ENCODE measurements at regions not wholly inside any gene's neighbourhood (a gene's known extent, or its start where the extent isn't known, plus 50 kb on each side); places are given as distances from the start of the nearest gene placed in this dataset.

GRCh38 chr22:47601666-47602065 is 839.2 kb downstream of the TBC1D22A start:
- no peak overlapping the region for H3K4me3 ChIP-seq (ENCODE audit: low read length)
- no peak for DNase-seq (ENCODE audit: low read depth)
- TF ChIP-seq CTCF (IDR thresholded peaks at IDR 0.05; ENCODE audit: insufficient read depth, low read depth, low read length, missing control alignments) = no peak

- H3K4me3 ChIP-seq (ENCODE audit: low read length) = no peak overlapping the region
- no peak for TF ChIP-seq CTCF (IDR thresholded peaks at IDR 0.05; ENCODE audit: insufficient read depth, low read depth, low read length, missing control alignments)
- DNase-seq (ENCODE audit: low read depth) = no peak
Observed at GRCh38 chr22:47600791-47601625, 838.6 kb downstream of the TBC1D22A start.

GRCh38 chr22:47600281-47600680 is 837.8 kb downstream of the TBC1D22A start:
- no peak overlapping the region for H3K4me3 ChIP-seq (ENCODE audit: low read length)
- DNase-seq (ENCODE audit: low read depth) = no peak
- no peak for TF ChIP-seq CTCF (IDR thresholded peaks at IDR 0.05; ENCODE audit: insufficient read depth, low read depth, low read length, missing control alignments)

GRCh38 chr22:47599753-47600152 is 837.3 kb downstream of the TBC1D22A start:
- H3K4me3 ChIP-seq (ENCODE audit: low read length) = no peak overlapping the region
- no peak for DNase-seq (ENCODE audit: low read depth)
- no peak for TF ChIP-seq CTCF (IDR thresholded peaks at IDR 0.05; ENCODE audit: insufficient read depth, low read depth, low read length, missing control alignments)

- DNase-seq (ENCODE audit: low read depth) = no peak
- TF ChIP-seq CTCF (IDR thresholded peaks at IDR 0.05; ENCODE audit: insufficient read depth, low read depth, low read length, missing control alignments) = no peak
- H3K4me3 ChIP-seq (ENCODE audit: low read length) = no peak overlapping the region
Observed at GRCh38 chr22:47598864-47599263, 836.4 kb downstream of the TBC1D22A start.

- TF ChIP-seq CTCF (IDR thresholded peaks at IDR 0.05; ENCODE audit: insufficient read depth, low read depth, low read length, missing control alignments) = no peak
- DNase-seq (ENCODE audit: low read depth) = no peak
- H3K4me3 ChIP-seq (ENCODE audit: low read length) = no peak overlapping the region
Observed at GRCh38 chr22:47597041-47597440, 834.6 kb downstream of the TBC1D22A start.

- no peak for TF ChIP-seq CTCF (IDR thresholded peaks at IDR 0.05; ENCODE audit: insufficient read depth, low read depth, low read length, missing control alignments)
- no peak overlapping the region for H3K4me3 ChIP-seq (ENCODE audit: low read length)
- no peak for DNase-seq (ENCODE audit: low read depth)
Observed at GRCh38 chr22:47596176-47596690, 833.8 kb downstream of the TBC1D22A start.

Data from epithelial cell of esophagus (primary cell).